Limb (tissue), 2 donors: ENCODE measurements at regions not wholly inside any gene's neighbourhood (a gene's known extent, or its start where the extent isn't known, plus 50 kb on each side); places are given as distances from the start of the nearest gene placed in this dataset.
A peak's percentile ranks its signal among the peaks of the same experiment; 100 is the strongest.

Source experiments
- DNase-seq, 2 donors: peaks; one replicate each; pipeline ENCODE4 v3.0.0-alpha.2; 2016; ENCODE audit errors: extremely low spot score in 2 of 2

DNA sequence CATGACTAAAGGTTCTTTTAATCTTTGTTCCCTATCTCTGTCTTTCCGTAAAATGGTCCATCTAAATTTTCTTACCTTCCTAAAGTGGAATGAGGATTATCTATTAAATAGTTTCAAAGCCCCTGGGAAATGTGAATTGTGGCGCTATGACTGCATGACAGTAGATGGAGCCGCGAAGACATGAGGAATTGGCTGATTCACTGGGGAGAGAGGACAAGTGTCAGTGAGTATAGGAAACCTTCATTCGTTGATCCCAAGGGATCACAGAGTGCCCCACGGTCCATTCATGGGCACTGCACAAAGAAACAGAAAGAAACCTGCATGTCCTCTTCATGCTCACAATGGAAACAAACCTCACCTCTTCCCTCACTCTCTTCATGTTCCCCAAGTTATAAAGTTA is 479.3 kb upstream of the BTBD3 start:
- no peak for DNase-seq

DNA sequence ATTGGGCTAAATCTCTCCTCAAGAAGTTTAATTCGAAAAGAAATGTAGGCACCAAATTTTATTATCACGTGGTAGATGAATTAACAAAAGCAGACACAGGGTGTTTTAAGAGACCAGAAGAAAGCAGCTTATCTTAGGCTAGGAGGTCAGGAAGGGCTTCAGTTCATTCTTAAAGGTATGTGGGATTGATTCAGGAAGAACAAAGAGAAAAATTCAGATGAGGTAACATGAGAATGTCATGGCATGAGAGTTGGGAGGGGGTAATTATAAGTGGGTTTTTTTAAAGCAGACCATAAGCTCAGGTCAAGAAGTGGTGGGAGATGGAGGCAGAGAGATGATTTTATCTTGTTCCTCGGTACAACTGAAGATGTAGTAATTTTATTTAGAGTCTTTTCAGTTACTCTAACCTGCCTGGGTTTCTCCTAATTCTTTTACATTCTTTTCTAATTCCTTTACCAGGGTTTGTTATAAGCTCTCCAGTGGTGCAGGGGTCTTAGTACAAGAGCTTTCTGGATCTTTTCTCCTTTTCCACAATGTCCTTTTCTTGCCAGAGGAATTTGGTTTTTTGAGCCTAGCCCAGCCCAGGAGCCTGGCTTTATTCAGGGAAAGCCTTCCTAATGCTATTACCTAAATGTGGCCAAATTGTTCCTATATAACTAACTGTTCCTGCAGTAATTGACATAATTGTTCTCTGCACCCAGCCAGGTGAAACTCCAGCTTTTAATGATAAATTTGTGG is 474.1 kb upstream of the BTBD3 start:
- DNase-seq = no peak

- DNase-seq = no peak
These were observed 472.5 kb upstream of the BTBD3 start for GRCh38 chr20:11445161-11445560.

- DNase-seq = no peak
These were observed 471.8 kb upstream of the BTBD3 start for GRCh38 chr20:11445891-11446290.

DNA sequence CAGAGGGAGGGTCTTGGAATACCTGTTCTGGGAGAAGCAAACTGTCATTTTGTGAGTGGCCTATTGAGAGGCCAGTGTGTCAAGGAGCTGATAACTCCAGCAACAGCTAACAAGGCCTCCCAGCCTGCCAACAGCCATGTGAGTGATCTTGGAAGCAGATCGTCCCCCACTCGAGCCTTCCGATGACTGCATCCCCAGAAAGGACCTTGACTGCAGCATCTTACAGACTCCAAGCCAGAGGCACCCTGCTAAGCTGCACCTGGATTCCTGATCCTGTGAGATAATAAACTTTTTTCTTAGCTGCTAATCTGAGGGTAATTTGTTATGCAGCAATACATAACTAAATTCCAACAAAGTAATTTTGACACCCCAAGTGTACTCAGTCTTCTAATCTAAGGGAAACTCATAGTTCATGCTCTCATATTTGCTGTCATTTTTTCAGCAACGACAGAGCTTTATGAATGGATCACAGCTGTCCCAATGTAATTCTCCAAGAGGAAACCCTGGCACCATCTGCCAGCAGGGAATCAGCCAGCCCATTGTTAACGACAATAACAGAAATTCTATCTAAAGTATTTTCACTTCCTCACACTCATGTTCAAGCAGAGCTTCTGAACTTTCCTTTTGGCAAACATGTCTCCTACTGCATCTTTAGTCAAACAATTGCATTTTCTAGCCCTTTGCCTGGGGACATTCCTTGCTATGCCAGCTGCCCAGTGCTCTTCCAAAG is 470.2 kb upstream of the BTBD3 start:
- peak in 1 of 2 donors; percentile 12 for DNase-seq

GRCh38 chr20:11448554-11448953 is 469.1 kb upstream of the BTBD3 start:
- no peak for DNase-seq

- peak; percentile 42 to 61 for DNase-seq
These were observed 465.9 kb upstream of the BTBD3 start for GRCh38 chr20:11451793-11452291.

- no peak for DNase-seq
These were observed 465.4 kb upstream of the BTBD3 start for GRCh38 chr20:11452326-11452725.

GRCh38 chr20:11453430-11453829 is 464.3 kb upstream of the BTBD3 start:
- no peak for DNase-seq

DNA sequence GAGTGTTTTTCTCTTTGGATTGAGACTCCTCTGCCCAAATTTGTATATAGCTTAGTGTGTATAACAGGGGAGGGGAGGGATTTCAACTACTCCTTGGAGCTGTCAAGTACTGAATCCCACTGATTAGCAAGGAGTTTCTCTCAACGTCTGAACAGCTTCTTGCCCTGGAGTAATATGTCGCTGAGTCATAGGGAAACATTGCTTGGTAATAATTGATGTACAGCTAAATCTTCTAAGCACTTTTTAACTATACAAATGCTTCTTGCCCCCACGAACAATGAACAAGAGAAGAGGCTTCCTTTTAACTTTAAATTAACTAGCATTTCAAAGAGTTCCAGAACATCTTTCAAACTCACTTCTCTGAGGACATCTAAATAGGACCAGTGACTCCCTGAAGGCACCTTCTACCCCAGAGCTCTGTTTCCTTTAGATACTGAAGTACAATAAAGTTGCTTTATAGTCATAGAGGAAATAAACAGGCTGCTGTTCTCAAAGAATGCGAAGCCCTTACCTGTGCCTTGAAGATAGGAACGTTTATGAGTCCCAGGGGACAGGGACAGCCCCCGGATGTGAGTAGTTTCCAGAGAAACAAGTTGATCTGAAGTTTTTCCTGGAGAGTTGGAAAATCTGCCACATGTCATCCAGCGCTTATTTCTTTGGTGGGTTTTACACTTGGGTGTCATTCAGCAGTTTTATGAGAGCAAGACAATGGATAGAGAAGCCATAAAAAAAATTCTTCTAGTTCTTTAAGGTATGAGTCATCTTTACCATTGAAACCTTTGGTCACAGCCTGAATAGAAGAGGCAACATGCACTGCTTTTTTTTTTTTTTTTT is 462.5 kb upstream of the BTBD3 start:
- DNase-seq = no peak

DNA sequence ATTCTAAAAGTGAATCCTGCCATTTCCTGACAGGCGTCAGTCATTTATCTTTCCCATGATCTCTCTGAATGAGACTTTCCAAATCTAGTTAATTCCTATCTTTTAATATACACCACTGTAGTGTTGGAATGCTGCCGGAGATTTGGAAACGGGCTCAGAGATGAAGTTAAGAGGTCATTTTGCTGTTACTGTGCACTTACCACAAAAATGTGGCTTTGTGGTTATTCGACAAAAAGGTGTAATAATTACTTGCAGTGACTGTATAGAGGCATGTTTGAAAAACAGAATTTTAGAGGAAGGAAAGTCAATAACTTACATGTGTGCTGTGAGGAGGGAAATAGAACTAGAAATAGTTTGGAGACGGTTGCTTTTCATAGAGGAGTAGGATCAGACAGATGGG is 460.2 kb upstream of the BTBD3 start:
- DNase-seq = no peak

- DNase-seq = no peak
These were observed 458.4 kb upstream of the BTBD3 start for GRCh38 chr20:11459090-11459890.

DNA sequence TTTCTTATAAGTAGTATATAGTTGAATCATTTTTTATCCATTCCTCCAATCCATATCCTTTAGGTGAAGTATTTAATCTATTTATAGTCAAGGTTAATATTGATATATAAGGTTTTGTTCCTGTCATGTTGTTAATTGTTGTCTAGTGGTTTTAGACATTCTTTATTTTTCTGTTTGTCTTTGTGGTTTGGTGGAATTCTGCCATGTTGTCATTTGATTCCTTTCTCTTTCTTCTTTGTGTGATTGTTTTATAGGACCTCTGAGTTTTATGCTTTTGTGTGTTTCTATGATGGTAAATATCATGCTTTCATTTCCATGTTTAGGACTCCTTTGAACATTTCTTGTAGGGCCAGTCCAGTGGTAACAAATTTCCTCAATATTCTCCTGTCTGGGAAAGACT is 450.3 kb upstream of the BTBD3 start:
- no peak for DNase-seq

DNA sequence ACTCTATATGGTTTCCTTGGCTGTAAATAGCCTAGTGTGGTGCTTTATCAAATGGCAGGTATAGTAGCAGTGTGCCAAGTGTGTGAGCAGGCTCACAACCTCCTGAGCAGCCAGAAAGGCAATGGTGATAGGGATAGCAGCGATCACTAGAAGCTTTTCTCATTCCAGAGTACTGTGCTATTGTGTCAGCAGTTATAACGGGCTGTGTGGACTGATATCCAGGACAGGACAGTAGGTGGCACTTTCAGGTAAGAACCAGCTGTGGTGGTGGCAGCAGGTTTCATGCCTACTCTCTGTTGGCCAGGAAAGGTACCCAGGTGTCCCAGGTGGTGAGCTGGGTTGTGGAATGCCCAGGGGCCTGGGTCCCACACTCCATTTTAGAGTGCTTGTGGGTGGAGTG is 448.8 kb upstream of the BTBD3 start:
- no peak for DNase-seq

DNA sequence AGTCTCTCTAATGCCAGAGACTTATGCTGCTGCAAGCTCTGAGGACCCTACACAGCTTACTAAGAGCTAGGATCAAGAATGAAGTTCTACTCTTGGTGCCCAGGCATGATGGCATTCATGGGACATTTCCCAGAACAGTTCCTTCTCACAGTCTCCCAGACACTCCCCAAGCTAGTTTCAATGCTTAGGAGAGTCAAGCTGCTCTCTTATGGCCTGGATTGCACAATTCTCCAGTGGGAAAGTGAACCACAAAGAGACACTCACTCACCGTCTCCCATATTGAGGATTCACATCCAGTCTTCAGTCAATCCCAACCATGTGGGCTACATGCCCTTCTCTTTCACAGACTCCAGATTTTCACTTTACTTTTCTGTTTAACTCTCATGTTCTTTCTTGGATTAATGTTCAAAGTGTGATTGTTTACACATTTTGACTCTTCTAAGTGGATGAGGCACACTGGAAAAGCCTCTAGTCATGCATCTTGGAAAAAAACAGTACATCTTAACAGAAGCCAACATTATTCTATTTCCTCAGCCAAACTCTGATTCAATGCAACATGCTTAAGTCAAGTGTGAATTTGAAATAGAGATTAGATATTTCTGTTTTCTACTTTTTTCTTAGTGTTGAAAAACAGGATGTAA is 447.8 kb upstream of the BTBD3 start:
- DNase-seq = no peak

DNA sequence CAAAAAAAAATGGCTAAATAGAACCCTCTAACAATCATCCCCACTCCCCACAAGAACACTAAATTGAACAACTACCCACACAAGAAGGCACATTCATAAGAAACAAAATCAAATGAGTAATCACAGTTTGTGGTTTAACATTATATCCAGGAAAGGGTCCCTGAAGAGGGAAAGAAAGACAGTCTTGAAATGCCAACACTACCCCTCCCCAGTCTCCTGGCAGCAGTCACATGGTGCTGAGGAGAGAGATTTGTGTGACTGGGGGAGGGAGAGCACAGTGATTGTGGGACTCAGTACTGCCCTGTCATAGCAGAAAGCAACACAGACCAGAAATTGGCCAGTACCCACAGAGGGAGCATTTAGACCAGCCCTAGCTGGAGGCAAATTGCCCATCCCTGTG is 443.7 kb upstream of the BTBD3 start:
- DNase-seq = no peak

DNA sequence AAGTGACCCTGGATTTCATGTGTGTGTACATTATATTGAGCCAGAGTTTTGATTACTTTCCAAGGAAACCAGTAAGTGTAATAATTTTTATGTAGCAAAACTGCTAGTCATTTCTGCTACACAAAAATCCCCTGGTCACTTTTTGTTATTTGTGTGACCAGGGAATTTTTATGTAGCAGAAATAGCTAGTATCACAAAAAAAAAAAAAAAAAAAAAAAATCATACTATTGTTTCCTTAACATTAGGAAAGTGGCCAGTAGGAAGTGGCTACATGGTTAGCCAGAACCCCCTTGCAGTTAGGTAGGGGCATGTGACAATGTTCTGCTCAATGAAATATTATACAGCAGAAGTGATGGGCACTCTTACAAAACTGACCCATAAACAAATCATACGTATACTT is 434.0 kb upstream of the BTBD3 start:
- no peak for DNase-seq

- no peak for DNase-seq
These were observed 433.2 kb upstream of the BTBD3 start for GRCh38 chr20:11484479-11484878.

DNA sequence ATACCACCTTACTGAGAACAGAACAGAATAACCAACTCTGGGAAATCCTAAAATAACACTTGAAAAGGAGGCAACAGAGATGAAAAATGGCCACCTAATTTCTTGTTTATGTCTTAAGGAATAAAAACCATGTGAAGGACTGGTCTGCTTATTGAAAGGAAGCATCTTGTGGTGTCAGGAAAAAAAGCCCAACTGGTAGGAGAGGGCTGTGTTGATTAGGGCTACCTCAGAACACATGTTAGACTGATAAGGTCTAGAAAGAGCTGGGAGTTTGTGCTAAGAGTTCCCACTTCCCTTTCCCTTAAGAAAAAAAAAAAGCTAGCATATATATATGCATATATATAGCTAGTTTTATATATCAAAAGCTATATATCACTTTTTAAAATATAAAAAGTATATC is 425.3 kb upstream of the BTBD3 start:
- DNase-seq = no peak

GRCh38 chr20:11492846-11493245 is 424.8 kb upstream of the BTBD3 start:
- DNase-seq = no peak

GRCh38 chr20:11496380-11496779 is 421.3 kb upstream of the BTBD3 start:
- no peak for DNase-seq
